ENCODE measurements at regions not wholly inside any gene's neighbourhood (a gene's known extent, or its start where the extent isn't known, plus 50 kb on each side); places are given as distances from the start of the nearest gene placed in this dataset.

DNA sequence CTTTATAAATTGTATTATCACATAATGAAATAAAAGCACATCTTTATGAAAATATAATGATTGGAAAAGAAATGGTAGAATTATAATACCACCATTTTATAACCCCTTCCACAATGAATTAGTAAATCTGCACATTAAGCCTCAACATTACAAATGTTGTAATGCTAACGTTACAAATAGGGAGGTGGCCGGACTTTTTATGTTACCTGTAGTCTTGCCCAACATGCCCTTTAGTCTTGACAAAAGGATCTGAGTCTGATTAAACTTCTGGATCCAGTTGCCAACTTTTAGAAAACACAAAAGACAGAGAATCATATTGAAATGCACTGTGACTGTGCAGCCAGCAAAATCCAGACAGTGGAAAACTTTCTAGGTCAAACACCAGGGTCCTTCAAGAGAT is 617.3 kb downstream of the KCNJ3 start:
- intact Hi-C loops (cut with DNase I) = no loop called here

DNA sequence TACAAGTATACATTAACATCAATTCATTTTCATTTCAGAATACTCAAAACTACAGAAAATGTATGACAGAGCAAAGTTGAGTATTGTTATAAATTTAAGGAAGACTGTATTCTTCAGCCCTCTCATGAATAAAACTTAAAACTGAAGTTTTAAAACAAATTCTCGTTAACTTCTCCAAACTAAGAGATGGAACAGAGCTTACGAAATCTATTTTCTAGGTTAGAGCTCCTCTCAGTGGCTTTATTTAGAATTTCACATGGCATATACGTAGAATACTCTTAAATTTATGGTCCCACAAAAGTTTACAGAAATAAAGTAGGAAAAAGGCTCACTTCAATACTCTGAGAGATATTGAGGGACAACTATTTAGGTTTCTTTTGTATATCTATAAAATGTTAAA is 612.1 kb downstream of the KCNJ3 start:
- DNase-seq = no peak
- intact Hi-C loops (cut with DNase I) = no loop called here

More for the DNA sequence above, 617.3 kb downstream of the KCNJ3 start:
- no peak for DNase-seq

DNA sequence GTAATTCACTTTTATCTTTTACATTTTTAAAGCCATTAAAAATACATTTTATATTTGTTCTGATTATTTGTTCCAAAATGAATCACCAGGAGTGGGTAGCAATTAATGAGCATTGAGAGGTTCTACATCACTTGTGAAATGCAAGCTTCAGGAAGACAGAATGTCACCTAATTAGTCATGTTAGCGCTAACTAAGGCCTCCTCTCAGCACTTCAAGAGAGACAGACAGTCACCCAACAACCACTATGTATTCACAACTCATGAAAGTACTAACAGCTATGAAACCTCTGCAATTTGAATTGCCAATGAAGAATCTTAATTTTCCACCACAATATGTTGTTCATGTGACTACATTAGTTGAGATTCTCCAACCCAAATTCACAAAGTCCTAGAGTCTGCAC is 611.0 kb downstream of the KCNJ3 start:
- intact Hi-C loops (cut with DNase I) = no loop called here

DNA sequence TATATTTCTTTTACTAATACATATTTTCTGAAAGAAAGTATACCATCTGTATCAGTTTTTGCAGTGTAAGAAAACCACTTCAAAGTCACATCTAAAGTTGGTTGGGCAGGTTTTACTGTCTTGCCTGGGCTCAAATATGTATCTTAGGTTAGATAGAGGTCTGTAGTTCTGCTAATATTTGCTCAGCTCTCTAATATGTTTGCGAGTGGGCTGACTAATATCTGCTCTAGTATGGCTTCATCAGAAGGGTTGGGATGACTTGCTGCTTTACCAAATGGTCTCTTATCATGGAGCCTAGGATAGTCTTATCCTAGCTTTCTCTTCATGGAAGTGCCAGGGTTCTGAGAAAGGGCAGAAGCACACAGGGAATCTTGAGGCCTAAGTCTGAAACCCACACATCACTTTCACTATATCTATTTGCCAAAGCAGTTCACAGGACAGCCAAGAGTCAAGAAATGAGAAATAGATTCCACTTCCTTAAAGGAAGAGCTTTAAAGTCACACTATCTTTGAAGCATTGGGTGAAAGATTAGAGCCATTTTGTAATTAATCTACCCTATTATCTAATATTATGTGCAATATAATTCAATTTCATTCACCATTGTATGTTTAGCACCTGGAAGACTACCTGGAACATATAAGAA is 610.0 kb downstream of the KCNJ3 start:
- DNase-seq = no peak
- intact Hi-C loops (cut with DNase I) = no loop called here

More for the DNA sequence above, 611.0 kb downstream of the KCNJ3 start:
- no peak for DNase-seq

DNA sequence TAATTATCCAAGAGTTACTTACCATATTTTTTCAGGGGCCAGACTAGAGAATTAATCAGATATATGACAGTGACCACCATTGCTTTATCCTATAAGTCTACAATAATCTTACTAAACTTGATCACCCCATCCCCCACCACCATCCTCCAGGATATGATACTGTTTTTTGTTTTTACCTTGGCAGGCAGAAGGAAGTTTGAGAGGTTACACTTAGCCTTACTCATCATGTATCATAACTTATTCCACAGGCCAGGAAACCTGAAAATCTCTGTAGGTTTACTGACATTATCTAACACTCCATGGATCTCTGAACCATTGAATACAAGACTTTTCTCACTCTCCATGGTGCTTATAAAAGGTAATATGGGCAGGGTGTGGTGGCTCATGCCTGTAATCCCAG is 602.7 kb downstream of the KCNJ3 start:
- intact Hi-C loops (cut with DNase I) = no loop called here

DNA sequence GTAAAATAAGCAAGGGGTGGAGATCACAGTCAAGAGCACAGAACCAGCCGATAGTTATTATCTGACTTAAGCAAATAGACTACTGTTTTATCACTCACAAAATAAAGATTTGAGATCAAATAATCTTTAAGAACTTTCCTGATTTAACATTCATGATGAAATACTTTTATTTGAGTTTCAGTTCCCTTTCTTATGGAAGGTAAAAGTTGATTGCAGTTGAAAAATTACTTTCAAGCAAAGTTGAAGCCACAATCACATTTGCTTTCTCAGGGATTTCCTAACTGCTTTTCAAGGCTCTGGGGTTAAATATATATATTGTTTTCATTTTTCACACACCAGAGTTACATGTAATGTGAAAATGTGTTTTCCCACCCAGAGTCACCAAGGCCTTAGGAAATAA is 599.5 kb downstream of the KCNJ3 start:
- intact Hi-C loops (cut with DNase I) = no loop called here
- no peak for DNase-seq

More for the DNA sequence above, 602.7 kb downstream of the KCNJ3 start:
- DNase-seq = no peak

DNA sequence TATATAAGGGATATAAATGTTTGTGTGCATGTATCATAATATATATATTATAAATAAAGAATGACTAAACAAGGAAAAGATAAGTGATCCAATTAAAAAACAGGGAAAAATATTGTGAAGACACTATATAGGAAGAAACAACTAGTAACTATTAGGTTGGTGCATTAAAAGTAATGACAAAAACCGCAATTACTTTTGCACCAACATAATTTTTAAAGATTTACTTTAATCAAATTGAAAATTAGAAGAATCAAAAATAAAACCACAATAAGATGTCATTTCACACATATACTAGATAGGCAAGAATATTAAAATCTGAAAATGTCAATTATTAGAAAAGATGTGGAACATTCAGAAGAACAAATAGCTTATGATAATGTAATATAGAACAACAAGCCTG is 595.9 kb downstream of the KCNJ3 start:
- no peak for DNase-seq
- intact Hi-C loops (cut with DNase I) = no loop called here

DNA sequence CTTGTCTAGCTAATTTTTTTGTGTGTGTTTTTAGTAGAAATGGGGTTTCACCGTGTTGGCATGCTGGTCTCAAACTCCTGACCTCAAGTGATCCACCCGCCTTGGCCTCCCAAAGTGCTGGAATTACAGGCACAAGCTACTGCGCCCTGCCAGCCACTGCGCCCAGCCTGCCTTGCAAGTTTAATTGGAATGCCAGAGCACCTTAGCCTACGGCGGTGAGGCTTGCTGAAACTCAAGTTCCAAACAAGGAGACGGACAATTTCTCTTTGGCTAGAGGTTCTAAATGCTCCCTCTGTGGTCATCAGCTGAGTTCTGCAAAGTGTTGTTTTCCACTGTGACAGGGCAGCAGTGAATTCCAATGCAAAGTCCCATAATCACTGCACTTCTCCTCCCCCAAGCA is 583.4 kb downstream of the KCNJ3 start:
- intact Hi-C loops (cut with DNase I) = no loop called here
- DNase-seq = no peak

DNA sequence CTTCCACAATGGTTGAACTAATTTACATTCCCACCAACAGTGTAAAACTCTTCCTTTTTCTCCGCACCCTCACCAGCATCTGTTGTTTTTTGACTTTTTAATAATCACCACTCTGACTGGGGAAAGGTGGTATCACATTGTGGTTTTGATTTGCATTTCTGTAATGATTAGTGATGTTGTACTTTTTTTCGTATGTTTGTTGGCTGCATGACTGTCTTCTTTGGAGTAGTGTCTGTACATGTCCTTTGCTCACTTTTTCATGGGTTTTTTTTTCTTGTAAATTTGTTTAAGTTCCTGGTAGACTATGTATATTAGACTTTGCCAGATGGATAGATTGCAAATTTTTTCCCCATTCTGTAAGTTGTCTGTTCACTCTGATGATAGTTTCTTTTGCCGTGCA is 574.8 kb downstream of the KCNJ3 start:
- DNase-seq = no peak
- intact Hi-C loops (cut with DNase I) = no loop called here

DNA sequence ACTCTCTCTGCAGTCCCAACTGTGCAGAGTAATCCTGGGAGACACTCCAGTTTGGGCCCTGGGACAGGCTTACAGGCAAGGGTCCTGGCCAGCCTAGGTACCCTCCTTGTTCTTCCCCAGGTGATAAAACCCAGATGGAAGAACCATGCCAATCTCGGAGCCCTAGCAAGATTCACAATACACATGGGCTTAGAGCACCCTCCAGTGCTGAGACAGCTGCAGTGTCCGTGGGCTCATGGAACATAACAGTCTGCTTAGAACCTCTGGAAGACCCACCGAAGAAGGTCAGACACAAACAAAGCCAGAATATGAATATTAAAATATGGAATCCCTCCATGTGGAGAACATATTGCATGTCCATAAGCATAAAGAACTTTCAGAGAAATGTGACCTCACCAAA is 568.1 kb downstream of the KCNJ3 start:
- intact Hi-C loops (cut with DNase I) = no loop called here
- DNase-seq = no peak

DNA sequence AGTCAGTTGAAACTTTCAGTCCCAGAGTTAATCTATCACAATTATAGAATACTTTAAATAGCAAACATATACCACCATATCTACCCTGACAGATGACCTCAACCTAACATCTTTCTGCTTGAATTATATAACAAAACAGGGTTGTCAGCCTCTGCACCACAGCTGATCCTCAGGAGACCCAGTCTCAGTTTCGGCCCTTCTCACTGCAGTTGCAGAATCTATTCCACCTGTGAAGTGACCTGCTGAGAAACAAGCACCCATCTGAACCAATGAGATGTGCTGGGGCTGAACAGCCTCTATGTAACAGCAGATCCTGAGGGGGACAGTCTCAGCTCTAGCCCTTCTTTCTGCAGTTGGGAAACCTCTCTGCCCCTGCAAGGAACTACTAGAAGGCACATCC is 567.6 kb downstream of the KCNJ3 start:
- intact Hi-C loops (cut with DNase I) = no loop called here
- no peak for DNase-seq

DNA sequence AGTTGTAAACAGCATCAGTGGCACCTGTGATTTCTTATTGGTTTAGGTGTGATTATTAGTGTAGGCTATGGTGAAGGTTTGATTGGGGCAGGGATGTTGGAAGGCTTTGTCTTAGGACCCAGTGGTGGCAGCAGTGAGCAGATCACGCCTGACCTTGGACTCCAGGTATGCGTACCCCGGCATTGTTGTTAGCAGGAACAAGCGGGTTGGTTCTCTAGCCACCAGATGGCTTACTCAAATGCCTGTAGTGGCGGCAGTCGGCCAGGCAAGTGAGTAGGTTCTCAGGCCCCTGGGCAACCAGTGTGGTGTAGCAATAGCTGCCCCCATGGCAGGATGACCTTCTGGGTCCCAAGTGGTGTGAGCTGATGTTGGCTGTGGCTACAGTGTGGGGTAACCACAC is 558.3 kb downstream of the KCNJ3 start:
- DNase-seq = no peak
- intact Hi-C loops (cut with DNase I) = no loop called here

DNA sequence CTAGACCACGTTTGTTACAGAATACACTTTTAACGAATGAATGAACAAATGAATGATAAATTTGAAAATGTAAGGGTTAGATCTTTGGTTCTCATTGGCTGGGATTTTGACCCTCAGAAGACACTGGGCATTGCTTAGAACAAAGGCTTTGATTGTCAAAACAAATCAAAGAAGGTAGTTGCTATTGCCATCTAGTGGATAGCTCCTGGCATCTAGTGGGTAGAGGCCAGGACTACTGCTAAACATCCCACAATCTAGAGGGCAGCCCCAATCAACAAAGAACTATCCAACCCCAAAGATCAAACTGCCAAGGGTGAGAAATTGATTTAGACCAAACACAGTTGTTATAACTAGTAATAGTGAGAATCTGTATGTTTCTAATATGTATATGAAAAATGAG is 552.3 kb downstream of the KCNJ3 start:
- intact Hi-C loops (cut with DNase I) = no loop called here
- DNase-seq = peak in 8 of 42 donors; percentile 4 to 45 (median 19)

DNA sequence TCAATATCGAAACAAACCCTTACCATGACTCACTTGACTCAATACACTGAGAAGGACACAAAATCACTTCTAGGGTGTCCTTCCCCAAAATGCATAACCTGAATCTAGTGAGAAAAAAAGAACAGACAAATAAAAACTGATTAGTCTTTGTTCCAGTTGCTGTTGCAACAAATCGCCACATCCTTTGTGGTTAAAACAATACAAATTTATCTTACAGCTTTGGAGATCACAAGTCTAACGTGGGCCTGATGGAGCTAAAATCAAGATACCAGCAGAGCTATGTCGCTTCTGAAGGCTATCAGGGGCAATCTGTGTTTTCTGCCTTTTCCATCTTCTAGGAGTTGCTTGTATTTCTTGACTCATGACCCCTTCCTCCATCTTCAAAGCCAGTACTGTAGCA is 541.7 kb downstream of the KCNJ3 start:
- intact Hi-C loops (cut with DNase I) = no loop called here
- DNase-seq = no peak

DNA sequence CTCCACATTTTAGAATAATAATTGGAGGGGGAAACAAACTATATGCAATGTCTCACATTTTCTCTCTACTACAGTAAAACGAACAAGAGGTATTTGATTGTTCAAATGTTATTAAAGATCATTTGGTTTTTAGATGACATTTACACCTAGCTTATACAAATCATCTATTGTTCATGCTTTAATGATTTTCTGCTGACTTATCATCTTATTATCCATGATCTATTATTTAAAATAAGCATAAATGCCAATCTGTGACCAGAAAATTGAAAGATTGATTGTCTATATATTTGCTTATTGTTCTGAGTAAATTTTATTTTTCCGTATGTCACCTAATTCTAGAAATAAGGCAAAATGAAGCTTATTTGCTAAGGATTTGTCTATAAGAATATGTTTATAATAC is 537.2 kb downstream of the KCNJ3 start:
- no peak for DNase-seq
- intact Hi-C loops (cut with DNase I) = no loop called here

DNA sequence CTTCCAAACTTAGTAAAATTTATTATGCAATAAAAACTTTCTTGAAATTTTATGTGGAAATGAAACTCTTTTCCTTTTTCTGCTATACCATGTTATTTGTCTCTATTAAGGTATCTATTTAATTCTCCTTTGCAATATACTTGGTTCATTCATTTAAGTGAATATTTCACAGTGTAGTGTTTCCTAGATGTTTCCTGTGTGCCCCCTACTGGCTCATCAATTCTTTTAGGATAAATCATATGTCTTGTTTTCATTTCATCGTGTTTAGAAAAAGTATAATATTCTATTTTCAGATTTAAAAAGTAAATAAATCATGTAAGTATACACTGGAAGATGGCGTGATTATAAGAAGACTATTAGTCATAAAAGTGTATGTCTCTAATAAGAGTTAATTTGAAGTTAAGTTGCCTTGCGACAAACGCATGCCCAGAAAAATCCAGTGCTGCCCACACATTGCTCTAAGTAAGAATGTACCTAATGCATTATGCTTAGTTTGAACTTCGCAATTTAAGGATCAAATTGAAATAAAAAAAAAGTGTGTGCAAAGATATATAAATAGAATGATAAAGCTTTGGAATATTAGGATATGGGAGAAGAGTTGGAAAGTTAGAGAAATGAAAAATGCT is 525.4 kb downstream of the KCNJ3 start:
- DNase-seq = peak in 11 of 42 donors; percentile 2 to 42 (median 12)
- intact Hi-C loops (cut with DNase I) = no loop called here

DNA sequence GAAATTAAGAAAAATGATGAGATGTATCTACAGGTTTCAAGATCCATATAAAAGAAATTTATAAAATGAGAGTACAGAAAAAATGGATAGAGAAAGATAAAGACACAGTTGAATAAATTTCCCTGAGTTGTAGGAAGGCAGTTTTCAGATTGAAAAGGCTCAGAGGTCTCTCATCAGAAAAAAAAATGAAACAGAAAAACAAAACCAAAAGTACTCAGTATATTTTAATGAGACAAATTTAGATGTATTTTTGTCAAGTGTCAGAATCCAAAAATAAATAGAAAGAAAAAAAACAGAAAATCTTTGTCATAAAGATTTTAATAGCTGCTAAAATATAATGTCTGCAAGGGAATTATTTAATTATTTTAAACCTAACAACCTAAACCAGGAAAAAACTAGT is 520.5 kb downstream of the KCNJ3 start:
- intact Hi-C loops (cut with DNase I) = no loop called here
- no peak for DNase-seq

DNA sequence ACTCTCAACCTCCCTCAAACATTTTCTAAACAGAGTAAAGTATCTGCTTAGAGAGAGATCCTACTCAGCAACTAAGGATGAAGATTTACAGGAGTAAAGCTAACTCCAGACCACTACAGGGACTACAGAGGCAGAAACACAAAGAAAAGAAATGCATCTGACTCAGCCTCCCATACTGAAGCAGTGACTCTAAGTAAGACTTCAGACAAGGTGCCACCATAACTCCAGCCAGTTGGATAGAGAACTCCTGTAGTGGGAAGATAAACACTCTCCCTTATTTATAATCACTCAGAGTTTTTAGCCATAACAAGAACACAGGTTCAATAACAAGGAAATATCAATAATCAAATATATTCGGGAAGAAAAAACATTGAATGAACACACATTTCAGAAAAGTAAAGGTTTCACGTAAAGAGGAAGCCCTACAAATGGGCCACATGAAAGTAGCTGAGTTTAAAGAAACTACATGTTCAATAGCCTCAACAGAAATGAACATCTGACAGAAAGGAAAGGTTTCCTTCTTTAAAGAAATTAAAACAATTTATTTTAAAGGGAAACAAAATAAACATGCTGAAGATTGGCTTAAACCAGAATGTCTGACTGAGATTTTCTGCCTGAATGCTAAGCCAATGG is 519.9 kb downstream of the KCNJ3 start:
- DNase-seq = no peak
- intact Hi-C loops (cut with DNase I) = no loop called here

DNA sequence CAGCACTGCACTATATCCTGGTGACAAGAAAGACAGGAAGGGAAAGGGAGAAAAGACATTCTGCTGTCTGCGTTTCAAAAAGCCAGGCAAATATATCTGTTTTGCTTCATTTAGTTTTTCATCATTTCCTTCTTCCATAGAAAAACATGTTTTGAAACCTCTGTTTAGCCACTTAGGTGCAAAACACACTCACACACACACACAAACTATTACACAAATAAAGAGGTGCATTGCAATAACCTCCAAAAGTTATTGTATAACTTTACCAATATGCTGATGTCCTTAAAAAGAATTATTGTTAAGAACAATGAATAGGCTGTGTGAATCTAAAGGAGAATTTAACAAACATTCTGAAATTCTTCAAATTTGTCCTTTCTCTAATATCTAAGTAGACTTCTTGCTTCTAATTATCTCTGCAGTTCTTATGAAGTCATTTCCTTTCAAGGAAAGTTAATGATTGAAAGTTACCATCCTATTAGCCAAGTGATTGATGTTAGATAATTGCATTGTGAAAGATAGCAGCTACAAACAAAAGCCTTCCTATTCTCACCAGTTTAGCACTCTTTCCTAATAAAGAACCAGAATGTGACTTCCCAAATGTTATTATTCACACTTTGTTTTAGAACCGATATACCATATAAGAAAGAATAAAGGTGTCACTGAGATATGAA is 516.7 kb downstream of the KCNJ3 start:
- no peak for DNase-seq

DNA sequence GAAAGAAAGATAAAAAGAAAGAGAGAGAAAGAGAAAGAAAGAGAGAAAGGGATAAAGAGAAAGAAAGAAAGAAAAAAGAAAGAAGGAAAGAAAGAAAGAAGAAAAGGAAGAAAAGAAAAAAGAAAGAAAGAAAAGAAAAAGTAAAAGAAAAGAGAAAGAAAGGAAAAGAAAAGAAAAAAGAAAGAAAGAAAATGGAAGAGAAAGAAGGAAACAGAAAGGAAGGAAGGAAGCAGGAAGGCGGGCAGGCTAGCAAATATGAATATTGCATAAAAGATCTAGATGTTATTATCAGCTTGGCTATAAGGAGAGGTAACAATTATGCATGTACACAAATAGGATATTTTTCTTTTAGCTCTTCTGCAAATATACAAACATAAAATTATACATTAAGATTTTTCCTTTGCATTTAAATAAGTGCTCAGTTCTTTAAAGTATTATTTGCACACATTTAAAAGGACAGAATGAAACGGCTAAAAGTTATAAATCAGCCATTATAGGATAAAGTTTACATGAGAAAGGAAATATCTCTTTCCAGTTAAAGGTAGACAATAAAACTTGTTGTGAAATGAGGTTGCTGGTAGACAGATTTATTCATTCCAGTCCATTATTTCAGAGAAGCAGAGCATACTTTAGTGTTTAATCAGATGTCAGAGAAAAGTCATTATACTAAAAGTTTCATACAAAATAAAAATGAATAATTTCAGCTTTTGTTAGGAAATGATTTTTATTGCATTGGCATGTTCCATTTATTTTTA is 511.4 kb downstream of the KCNJ3 start:
- no peak for DNase-seq
- intact Hi-C loops (cut with DNase I) = no loop called here

More for the DNA sequence above, 516.7 kb downstream of the KCNJ3 start:
- intact Hi-C loops (cut with DNase I) = no loop called here

Measured in head of caudate nucleus (tissue), 42 donors.